Fibroblast of lung (primary cell): ENCODE measurements at regions not wholly inside any gene's neighbourhood (a gene's known extent, or its start where the extent isn't known, plus 50 kb on each side); places are given as distances from the start of the nearest gene placed in this dataset.

Source experiments
- DNase-seq, 2 donors: peaks; one replicate each; pipeline versions ENCODE4 v3.0.0 to v3.0.0-alpha.2; 2010; ENCODE audit warnings: low read depth in 2 of 2
- H2AFZ ChIP-seq: 2 replicates; pipeline ENCODE4 v1.5.1; 2012; ENCODE audit warnings: low read length, control low read depth, inconsistent platforms
- H3K27ac ChIP-seq: 2 replicates; pipeline ENCODE4 v1.5.1; 2011; ENCODE audit warnings: low read length, control low read depth; ENCODE audit not compliant: insufficient read depth
- H3K27me3 ChIP-seq: 2 replicates; pipeline ENCODE4 v1.5.1; 2011; ENCODE audit warnings: mild to moderate bottlenecking, low read length; ENCODE audit not compliant: control insufficient read depth, insufficient read depth
- H3K36me3 ChIP-seq: 2 replicates; pipeline ENCODE4 v1.5.1; 2011; ENCODE audit warnings: low read length; ENCODE audit not compliant: control insufficient read depth, insufficient read depth
- H3K4me1 ChIP-seq: 2 replicates; pipeline ENCODE4 v1.5.1; 2011; ENCODE audit warnings: low read length; ENCODE audit not compliant: control insufficient read depth, insufficient read depth; ENCODE audit errors: extremely low read depth
- H3K4me2 ChIP-seq: 2 replicates; pipeline ENCODE4 v1.5.1; 2011; ENCODE audit warnings: low read length, control low read depth; ENCODE audit not compliant: insufficient read depth; ENCODE audit errors: extremely low read depth
- H3K4me3 ChIP-seq, 4 experiments: fragments of 200-600 bp in 1 of 4; sonication (generic) in 1 of 4; replicated peaks in 1 of 4; 2 replicates each; pipeline ENCODE4 v1.5.1; 2011 to 2016; ENCODE audit warnings: low read length in 4 of 4, low read depth in 3 of 4, mild to moderate bottlenecking in 3 of 4, control low read depth in 2 of 4, inconsistent platforms in 1 of 4, mixed read lengths in 1 of 4; ENCODE audit not compliant: insufficient read depth in 1 of 4; ENCODE audit errors: control extremely low read depth in 1 of 4
- H3K79me2 ChIP-seq: 2 replicates; pipeline ENCODE4 v1.5.1; 2012; ENCODE audit warnings: mild to moderate bottlenecking, low read length, inconsistent platforms; ENCODE audit not compliant: control insufficient read depth, insufficient read depth
- H3K9ac ChIP-seq: 2 replicates; pipeline ENCODE4 v1.5.1; 2011; ENCODE audit warnings: mild to moderate bottlenecking, low read length, control low read depth; ENCODE audit not compliant: insufficient read depth
- H3K9me3 ChIP-seq: 2 replicates; pipeline ENCODE4 v1.5.1; 2012; ENCODE audit warnings: low read depth, low read length; ENCODE audit not compliant: control insufficient read depth, insufficient read depth
- H4K20me1 ChIP-seq: 2 replicates; pipeline ENCODE4 v1.5.1; 2011; ENCODE audit warnings: low read length; ENCODE audit not compliant: control insufficient read depth, insufficient read depth; ENCODE audit errors: extremely low read depth
- CTCF ChIP-seq, 2 donors: IDR thresholded peaks in 1 of 2; conservative IDR thresholded peaks in 1 of 2; 1 replicate in 1 of 2; 2 replicates in 1 of 2; pipeline ENCODE4 v1.5.1; 2011 to 2012; ENCODE audit warnings: low read length in 2 of 2, control low read depth in 1 of 2, inconsistent platforms in 1 of 2, low read depth in 1 of 2, mild to moderate bottlenecking in 1 of 2
- EZH2 ChIP-seq: IDR thresholded peaks from 2 replicates; pipeline ENCODE4 v1.5.1; 2012; ENCODE audit warnings: low read length, control low read depth, mild to moderate bottlenecking; ENCODE audit errors: missing control alignments

- Histone ChIP-seq H3K4me3 (no peak overlapping the region), H3K36me3 (no peaks in the 10 kb centered on the region), H3K4me2 (no peak overlapping the region), H3K4me1 (no peaks in the 10 kb centered on the region), H3K9me3 (no peaks in the 10 kb centered on the region), H4K20me1 (no peaks in the 10 kb centered on the region), H3K27ac (no peak overlapping the region), H3K79me2 (no peaks in the 10 kb centered on the region), H2AFZ (no peak overlapping the region), H3K27me3 (no peaks in the 10 kb centered on the region), H3K9ac (no peak overlapping the region)
- DNase-seq: no peak
- TF ChIP-seq EZH2 (no peak), CTCF (conservative IDR thresholded peaks at IDR 0.05 in 1 of 2, IDR thresholded peaks at IDR 0.05 in 1 of 2; ENCODE audit: low read depth in 1 of 2, low read length in 2 of 2) (no peak)
Measured at GRCh38 chr2:48912110-48912509, 156.6 kb upstream of the LHCGR start.

GRCh38 chr2:48910961-48911360, 155.4 kb upstream of the LHCGR start:
- no peak overlapping the region for H2AFZ ChIP-seq
- H3K36me3 ChIP-seq: no peaks in the 10 kb centered on the region
- no peaks in the 10 kb centered on the region for H3K4me1 ChIP-seq
- no peaks in the 10 kb centered on the region for H4K20me1 ChIP-seq
- no peak for TF ChIP-seq EZH2
- no peak for TF ChIP-seq CTCF (conservative IDR thresholded peaks at IDR 0.05 in 1 of 2, IDR thresholded peaks at IDR 0.05 in 1 of 2; ENCODE audit: low read depth in 1 of 2, low read length in 2 of 2)
- H3K27me3 ChIP-seq: no peaks in the 10 kb centered on the region
- H3K9ac ChIP-seq: no peak overlapping the region
- no peaks in the 10 kb centered on the region for H3K9me3 ChIP-seq
- H3K79me2 ChIP-seq: no peaks in the 10 kb centered on the region
- no peak overlapping the region for H3K27ac ChIP-seq
- DNase-seq: no peak
- H3K4me2 ChIP-seq: no peak overlapping the region
- H3K4me3 ChIP-seq: no peak overlapping the region

- Histone ChIP-seq H3K9me3 (no peaks in the 10 kb centered on the region), H3K9ac (no peak overlapping the region), H3K4me1 (no peaks in the 10 kb centered on the region), H3K79me2 (no peaks in the 10 kb centered on the region), H3K27me3 (no peaks in the 10 kb centered on the region), H3K4me2 (no peak overlapping the region), H2AFZ (no peak overlapping the region), H3K4me3 (no peak overlapping the region), H4K20me1 (no peaks in the 10 kb centered on the region), H3K36me3 (no peaks in the 10 kb centered on the region), H3K27ac (no peak overlapping the region)
- TF ChIP-seq EZH2: no peak
- no peak for DNase-seq
Measured at GRCh38 chr2:48906633-48907032, 151.1 kb upstream of the LHCGR start.
